ENCODE measurements at regions not wholly inside any gene's neighbourhood (a gene's known extent, or its start where the extent isn't known, plus 50 kb on each side); places are given as distances from the start of the nearest gene placed in this dataset.

DNA sequence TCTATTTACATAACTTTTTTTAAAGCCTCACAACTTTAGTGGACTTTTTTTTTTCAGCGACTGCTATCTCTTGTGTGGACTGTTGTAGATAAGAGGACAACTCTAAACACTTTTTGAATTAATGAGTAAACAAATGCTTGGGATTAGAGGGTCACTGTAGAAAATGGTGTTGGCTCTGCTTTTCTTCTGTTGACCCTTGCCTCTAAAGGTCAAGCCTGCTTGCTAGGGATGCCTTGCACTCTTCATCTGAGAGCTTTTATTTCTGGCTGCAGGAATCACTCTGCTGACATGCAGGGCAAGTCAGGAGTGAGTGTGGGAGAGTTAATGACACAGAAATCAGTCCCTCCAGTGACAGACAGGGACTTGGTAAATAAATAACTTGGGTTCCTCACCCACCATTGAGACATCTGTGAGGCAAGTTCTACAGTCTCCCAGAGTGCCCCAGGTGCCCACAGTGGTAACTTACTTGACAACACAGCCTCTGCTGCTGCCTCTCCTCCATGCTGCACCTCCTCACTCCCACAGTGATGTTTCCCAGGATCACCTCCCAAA is 390.1 kb downstream of the IL20RB start:
- H3K4me1 ChIP-seq (ENCODE audit: control insufficient read depth in 1 of 2, insufficient read depth in 2 of 2, low read length in 2 of 2) = no peaks in the 10 kb centered on the region
- peaks cover 0 to 6% of the 10 kb centered on the region in 2 donors for H3K9me3 ChIP-seq (replicated peaks in 1 of 2; ENCODE audit: control insufficient read depth in 1 of 2, insufficient read depth in 1 of 2, low read length in 2 of 2)
- H3K27ac Mint-ChIP-seq = no peak overlapping the region
- H3K9me3 Mint-ChIP-seq = peaks cover 0 to 9% (median 3%) of the 10 kb centered on the region in 7 donors
- H3K27ac ChIP-seq (ENCODE audit: low read depth in 1 of 2, low read length in 2 of 2) = no peak overlapping the region
- DNase-seq = no peak
- H3K4me3 ChIP-seq (replicated peaks in 1 of 3; ENCODE audit: low read depth in 2 of 3, low read length in 3 of 3) = no peak overlapping the region
- no peaks in the 10 kb centered on the region for H3K79me2 ChIP-seq (ENCODE audit: insufficient read depth, low read length)
- no peaks in the 10 kb centered on the region for H3K36me3 Mint-ChIP-seq
- H3K4me1 Mint-ChIP-seq = no peaks in the 10 kb centered on the region
- no peak overlapping the region for H3K4me3 Mint-ChIP-seq
- no peak overlapping the region for H3K4me2 ChIP-seq (replicated peaks; ENCODE audit: extremely low read depth, low read length, poor library complexity, severe bottlenecking)
- H4K20me1 ChIP-seq (ENCODE audit: insufficient read depth, low read length) = no peaks in the 10 kb centered on the region
- WGBS (ENCODE audit: insufficient coverage) = no CpG with 5 or more reads among the region's 1 CpG
- no peak overlapping the region for H2AFZ ChIP-seq (ENCODE audit: insufficient read depth, low read depth, low read length, poor library complexity, severe bottlenecking)
- TF ChIP-seq, protein P1, sequence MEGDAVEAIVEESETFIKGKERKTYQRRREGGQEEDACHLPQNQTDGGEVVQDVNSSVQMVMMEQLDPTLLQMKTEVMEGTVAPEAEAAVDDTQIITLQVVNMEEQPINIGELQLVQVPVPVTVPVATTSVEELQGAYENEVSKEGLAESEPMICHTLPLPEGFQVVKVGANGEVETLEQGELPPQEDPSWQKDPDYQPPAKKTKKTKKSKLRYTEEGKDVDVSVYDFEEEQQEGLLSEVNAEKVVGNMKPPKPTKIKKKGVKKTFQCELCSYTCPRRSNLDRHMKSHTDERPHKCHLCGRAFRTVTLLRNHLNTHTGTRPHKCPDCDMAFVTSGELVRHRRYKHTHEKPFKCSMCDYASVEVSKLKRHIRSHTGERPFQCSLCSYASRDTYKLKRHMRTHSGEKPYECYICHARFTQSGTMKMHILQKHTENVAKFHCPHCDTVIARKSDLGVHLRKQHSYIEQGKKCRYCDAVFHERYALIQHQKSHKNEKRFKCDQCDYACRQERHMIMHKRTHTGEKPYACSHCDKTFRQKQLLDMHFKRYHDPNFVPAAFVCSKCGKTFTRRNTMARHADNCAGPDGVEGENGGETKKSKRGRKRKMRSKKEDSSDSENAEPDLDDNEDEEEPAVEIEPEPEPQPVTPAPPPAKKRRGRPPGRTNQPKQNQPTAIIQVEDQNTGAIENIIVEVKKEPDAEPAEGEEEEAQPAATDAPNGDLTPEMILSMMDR (IDR thresholded peaks at IDR 0.05) = no peak
- H3K27me3 ChIP-seq (ENCODE audit: control insufficient read depth in 2 of 2, insufficient read depth in 2 of 2, low read length in 2 of 2) = no peaks in the 10 kb centered on the region
- no peak overlapping the region for H3K9ac ChIP-seq (ENCODE audit: insufficient read depth, low read length, poor library complexity, severe bottlenecking)
- intact Hi-C loops (cut with micrococcal nuclease) = no loop called here
- no peaks in the 10 kb centered on the region for H3K27me3 Mint-ChIP-seq (ENCODE audit: low read depth in 3 of 3)
- H3K36me3 ChIP-seq (replicated peaks in 1 of 2; ENCODE audit: control insufficient read depth in 1 of 2, insufficient read depth in 2 of 2, low read length in 2 of 2) = no peaks in the 10 kb centered on the region

DNA sequence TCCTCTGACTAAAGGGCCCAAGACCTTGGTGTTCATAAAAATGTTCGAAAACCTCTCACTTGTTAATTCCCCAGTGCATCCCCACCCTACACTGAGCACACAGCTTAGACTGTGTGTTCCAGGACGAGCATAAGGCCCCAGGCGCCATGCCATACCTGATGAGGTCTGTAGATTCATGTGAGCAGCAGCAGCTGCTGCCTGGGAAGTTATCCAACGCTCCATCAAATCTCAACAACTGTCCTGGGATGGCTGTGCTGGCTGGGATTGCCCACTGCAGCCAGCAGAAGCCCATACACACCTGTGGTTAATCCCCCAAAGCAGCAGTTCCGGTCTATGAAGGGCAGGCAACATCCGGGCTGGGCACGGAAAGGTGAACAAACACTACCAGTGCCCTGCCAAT is 391.2 kb downstream of the IL20RB start:
- H3K27me3 ChIP-seq (ENCODE audit: control insufficient read depth in 2 of 2, insufficient read depth in 2 of 2, low read length in 2 of 2) = no peaks in the 10 kb centered on the region
- no peak overlapping the region for H3K4me3 ChIP-seq (replicated peaks in 1 of 3; ENCODE audit: low read depth in 2 of 3, low read length in 3 of 3)
- H3K36me3 ChIP-seq (replicated peaks in 1 of 2; ENCODE audit: control insufficient read depth in 1 of 2, insufficient read depth in 2 of 2, low read length in 2 of 2) = no peaks in the 10 kb centered on the region
- no peak for DNase-seq
- no peaks in the 10 kb centered on the region for H3K79me2 ChIP-seq (ENCODE audit: insufficient read depth, low read length)
- TF ChIP-seq, protein P1 (IDR thresholded peaks at IDR 0.05) = no peak
- no peaks in the 10 kb centered on the region for H4K20me1 ChIP-seq (ENCODE audit: insufficient read depth, low read length)
- intact Hi-C loops (cut with micrococcal nuclease) = no loop called here
- peaks cover 0 to 6% of the 10 kb centered on the region in 2 donors for H3K9me3 ChIP-seq (replicated peaks in 1 of 2; ENCODE audit: control insufficient read depth in 1 of 2, insufficient read depth in 1 of 2, low read length in 2 of 2)
- Mint-ChIP-seq H3K27ac (peak overlapping the region in 1 of 7 donors; percentile 32), H3K4me3 (no peak overlapping the region), H3K9me3 (peaks cover 0 to 9% (median 0%) of the 10 kb centered on the region in 7 donors), H3K4me1 (no peaks in the 10 kb centered on the region), H3K27me3 (ENCODE audit: low read depth in 3 of 3) (no peaks in the 10 kb centered on the region), H3K36me3 (no peaks in the 10 kb centered on the region)
- no peaks in the 10 kb centered on the region for H3K4me1 ChIP-seq (ENCODE audit: control insufficient read depth in 1 of 2, insufficient read depth in 2 of 2, low read length in 2 of 2)
- H3K4me2 ChIP-seq (replicated peaks; ENCODE audit: extremely low read depth, low read length, poor library complexity, severe bottlenecking) = no peak overlapping the region
- H3K9ac ChIP-seq (ENCODE audit: insufficient read depth, low read length, poor library complexity, severe bottlenecking) = no peak overlapping the region
- WGBS (ENCODE audit: insufficient coverage) = 74% methylated on average over 6 of the region's 7 CpGs
- no peak overlapping the region for H2AFZ ChIP-seq (ENCODE audit: insufficient read depth, low read depth, low read length, poor library complexity, severe bottlenecking)
- no peak overlapping the region for H3K27ac ChIP-seq (ENCODE audit: low read depth in 1 of 2, low read length in 2 of 2)

All from CD14-positive monocyte (primary cell).